Right renal cortex interstitium (tissue), 3 donors: ENCODE measurements at regions not wholly inside any gene's neighbourhood (a gene's known extent, or its start where the extent isn't known, plus 50 kb on each side); places are given as distances from the start of the nearest gene placed in this dataset.

Experiments
- DNase-seq, 3 donors: peaks; one replicate each; pipeline ENCODE4 v3.0.0-alpha.2; 2013; ENCODE audit warnings: low read depth in 3 of 3, low spot score in 2 of 3

- no peak for DNase-seq
Observed at GRCh38 chr17:34780438-34780837, 180.8 kb downstream of the CCT6B start.

- DNase-seq, result no peak
Observed at GRCh38 chr17:34776456-34777443, 184.5 kb downstream of the CCT6B start.

DNA sequence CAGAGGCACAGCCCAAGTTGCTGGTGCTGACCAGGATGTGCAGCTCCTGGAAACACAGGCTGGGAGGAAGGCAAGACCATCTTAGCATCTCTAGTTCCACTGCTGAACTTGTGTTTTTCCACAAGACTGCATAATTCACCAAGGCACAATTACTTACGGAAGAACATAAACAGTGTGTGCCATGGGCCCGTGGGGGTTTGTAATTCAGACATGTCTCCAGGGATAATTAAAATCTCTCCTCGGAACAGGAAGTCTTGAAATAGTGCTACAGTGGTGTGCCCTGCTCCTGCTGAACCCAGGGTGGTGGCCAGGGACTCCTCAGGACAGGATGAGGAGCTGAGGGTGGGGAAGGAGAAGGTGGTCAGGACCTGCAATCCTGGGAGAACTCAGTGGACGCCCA, 188.2 kb downstream of the CCT6B start:
- DNase-seq, result no peak

DNA sequence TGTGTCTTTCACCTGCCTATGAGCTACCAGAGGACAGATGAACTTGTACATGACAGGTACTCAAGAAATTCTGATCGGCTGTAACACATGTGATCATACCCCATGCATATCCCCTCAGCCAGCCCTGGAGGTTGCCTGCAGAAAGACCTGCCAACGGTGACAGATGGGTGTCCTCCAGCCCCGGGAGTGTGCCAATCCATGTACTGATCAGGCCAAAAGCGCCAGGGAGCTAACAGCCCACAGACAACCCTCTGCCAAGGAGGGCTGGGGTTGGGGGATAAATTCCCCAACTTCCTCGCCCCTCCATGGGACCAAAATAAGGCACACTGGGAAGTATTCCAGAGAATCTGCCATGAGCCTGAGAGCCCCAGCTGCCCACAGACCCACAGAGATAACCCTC, 189.4 kb downstream of the CCT6B start:
- no peak for DNase-seq

GRCh38 chr17:34770586-34770985, 190.7 kb downstream of the CCT6B start:
- DNase-seq, result no peak

GRCh38 chr17:34769899-34770298, 190.5 kb downstream of the TMEM132E start:
- no peak for DNase-seq

DNA sequence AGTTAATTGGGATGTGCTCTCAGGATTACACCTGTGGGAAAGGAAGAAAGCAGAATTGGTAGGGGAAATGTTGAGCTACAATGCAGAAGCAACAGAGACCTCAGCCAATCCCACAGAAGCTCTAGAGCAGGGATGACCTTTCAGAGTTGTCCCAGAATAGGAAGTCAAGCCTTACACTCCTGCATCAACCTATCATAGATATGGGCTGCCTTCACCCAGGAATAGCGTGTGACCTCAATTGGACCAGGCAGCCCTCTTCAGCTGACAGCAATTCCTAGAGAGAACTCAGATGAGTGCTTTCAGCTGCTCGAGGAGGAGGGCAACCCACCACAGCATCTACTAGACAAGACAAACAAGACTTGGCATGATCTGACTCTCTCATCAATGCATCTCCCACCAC, 189.7 kb downstream of the TMEM132E start:
- no peak for DNase-seq

DNA sequence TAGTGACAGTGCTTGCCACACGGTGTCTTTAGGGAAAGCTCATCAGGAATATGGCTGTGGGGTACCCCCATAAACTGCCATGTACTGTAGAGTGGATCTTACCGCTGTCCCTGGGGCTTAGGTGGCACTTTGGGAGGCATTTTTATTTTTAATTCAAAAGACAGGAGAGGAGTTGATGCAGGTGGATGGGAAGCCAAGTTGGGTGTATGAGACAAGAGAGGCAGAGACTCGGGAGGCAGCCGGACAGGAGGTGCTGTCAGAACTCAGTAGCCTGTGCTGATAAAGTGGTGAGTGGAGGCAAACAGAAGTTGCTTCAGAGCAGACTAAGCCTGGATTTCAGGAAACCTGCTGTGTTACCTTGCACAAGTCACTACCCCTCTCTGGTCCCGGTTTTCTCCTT, 185.9 kb downstream of the TMEM132E start:
- DNase-seq, result no peak

DNA sequence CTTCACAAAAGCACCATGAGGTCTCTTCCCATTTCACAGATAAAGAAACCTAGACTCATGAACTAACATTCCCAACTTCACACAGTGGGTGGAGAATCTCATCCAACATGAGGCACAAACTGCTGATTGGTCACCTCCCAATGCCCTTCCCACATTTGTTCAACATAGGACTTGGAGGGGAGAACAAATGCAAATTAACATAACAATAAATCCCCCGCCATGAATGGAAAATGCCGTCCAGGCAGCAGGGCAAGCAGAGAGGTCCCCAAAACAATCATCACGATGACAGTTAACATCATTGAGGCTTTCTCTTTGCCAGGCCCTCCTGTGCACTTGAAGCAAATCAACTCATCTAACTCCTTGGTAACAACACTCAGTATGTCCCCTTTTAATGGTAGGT, 185.3 kb downstream of the TMEM132E start:
- no peak for DNase-seq

- no peak for DNase-seq
Observed at GRCh38 chr17:34763728-34764665, 184.6 kb downstream of the TMEM132E start.

GRCh38 chr17:34762078-34762477, 182.7 kb downstream of the TMEM132E start:
- no peak for DNase-seq

DNA sequence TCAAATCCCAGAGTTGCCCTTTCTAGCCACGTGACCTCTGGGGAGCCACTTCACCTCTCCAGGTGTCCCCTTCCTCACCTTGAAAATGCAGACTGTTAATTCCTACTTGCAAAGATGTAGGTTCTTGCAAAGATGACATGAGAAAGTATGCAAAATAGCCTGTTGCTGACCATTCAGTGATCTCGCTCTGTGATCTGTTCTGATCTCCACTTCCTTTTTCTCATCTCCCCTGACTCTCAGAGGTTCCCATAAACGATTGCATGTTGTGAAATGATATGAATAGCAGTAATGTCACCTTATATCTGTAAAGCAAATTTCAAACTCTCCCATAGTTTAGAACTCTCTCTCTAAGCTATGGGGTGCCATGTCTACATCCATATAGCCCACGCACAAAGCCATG, 182.3 kb downstream of the TMEM132E start:
- no peak for DNase-seq

DNA sequence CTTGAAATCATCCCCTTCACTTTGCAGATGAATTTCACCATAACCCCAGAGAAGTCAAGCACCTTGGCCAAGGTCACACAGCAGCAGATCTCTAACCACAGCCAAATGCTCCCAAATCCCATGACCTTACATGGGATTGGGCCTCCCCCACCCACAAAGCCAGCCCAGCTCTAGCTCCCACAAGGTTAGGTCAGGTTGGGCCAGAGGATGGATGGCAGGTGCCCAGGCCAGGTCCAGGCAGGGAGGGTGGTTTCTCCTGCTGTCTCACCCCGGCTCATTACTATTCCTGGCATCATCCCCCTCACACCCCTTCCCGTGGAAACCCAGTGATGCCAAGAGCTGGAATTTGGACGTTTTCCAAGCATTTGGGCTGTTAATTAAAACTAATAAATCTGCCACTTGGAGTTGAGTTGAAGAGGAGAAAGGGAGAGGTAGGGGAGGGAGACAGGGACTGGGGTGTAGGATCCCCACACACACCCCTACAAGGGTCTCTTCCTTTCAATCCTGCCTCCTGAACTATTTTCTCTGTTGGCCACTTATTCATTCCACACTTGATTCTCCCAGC, 181.6 kb downstream of the TMEM132E start:
- DNase-seq, result peak; percentile 61 to 78 (median 68)

GRCh38 chr17:34758718-34759117, 179.3 kb downstream of the TMEM132E start:
- DNase-seq, result no peak

GRCh38 chr17:34758316-34758715, 178.9 kb downstream of the TMEM132E start:
- no peak for DNase-seq

GRCh38 chr17:34757611-34758010, 178.2 kb downstream of the TMEM132E start:
- DNase-seq, result no peak

DNA sequence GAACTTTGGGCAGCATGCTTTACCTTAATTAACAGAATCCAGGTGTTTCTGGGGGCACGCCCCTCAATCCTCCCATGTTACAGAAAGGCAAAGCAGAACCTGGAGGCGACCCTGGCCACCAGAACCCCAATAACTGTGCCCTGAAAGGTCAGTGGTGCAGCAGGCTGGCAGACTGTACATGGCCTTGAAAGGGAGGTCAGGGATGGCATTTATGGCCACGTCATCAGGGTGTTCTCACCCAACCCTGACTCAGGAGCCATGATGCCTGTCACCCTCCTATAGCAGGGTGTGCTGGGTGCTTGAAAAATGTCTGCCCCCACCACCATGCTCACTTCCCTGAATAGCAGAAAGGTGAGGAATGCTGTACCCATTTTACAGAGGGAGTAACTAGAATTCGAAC, 177.7 kb downstream of the TMEM132E start:
- no peak for DNase-seq

DNA sequence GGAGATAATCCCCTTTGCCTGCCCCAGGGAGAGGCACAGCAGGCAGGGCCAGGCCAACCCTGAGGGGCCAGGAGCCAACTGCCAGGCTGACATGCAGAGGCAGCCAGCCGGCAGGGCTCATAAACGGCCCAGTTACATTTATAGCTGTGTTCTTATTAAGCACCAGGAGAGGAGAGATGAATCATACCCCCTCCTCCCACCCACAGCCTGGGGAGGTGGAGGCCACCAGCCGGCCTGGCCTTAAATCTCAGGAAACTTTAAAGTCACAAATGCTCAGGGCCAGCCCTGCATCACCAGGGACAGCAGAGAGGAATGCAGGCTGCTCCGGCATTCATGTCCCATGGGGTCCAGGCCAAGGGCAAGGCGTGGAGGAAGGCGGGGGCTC, 177.2 kb downstream of the TMEM132E start:
- peak in 1 of 3 donors; percentile 43 for DNase-seq

DNA sequence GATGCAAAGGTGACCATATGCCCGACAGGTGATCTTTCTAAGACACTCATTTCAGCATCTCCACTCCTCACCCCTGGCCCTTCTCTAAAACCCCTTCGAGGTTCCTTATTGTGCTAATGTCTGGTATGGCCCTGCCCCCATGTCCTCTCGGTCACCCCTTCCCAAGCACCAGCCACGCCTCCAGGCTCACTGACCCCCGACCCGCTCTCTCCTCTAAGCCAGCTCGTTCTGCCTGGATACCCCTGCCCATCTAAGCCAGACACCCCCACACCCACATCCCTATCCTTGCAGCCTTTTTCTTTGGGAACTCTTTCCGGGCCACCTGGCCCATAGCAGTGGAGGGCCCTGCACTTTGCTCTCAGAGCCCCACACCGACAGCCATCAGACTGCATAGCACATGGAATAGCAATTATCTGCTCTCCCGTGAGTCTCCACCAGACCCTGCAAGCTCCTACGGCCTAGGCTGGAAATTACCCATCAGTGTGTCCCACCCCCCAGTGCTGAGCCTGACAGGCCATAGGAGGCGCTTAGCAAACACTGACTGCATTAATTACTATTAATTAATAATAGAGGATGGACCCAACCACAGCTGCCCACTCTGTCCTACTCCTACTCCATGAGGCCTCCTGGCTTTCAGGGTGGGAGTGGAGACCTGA, 176.7 kb downstream of the TMEM132E start:
- no peak for DNase-seq

DNA sequence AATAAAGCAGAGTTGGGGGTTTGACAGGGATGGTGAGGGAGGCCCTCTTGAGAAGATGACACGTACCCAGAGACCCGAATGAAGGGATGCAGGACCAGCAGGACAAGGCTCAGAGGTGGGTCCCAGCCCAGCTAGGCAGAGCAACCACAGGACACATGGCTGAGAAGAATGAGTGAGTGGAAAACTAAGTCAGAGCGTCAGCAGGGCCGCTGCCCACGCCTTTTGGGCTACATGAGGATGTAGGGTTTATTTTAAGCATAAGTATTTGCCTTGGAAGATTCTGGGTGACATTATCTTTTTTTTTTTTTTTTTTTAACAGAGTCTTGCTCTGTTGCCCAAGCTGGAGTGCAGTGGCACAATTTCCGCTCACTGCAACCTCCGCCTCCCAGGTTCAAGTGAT, 176.0 kb downstream of the TMEM132E start:
- DNase-seq, result no peak

DNA sequence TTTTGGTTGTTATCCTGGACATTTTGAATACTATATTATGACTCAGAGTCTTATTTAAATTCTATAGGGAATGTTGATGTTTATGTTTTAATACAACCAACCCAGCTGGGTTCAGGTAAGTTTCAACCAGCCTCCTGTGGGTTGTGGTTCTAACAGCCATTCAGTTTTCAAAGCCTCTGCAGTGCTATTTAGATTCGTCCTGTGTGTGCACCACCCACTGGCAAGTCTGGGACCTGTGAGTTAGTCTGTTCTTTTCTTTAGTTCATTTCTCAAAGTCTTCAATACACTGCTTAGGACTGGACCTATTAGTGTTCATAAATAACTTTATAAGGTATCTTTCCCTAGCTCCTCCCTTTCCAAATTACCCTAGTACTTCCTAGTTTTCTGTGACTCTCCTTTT, 170.6 kb downstream of the TMEM132E start:
- no peak for DNase-seq
